ENCODE measurements at regions not wholly inside any gene's neighbourhood (a gene's known extent, or its start where the extent isn't known, plus 50 kb on each side); places are given as distances from the start of the nearest gene placed in this dataset.

- no peaks in the 10 kb centered on the region for H3K4me1 ChIP-seq (ENCODE audit: control insufficient read depth in 1 of 2, insufficient read depth in 2 of 2, low read length in 2 of 2)
- CTCF ChIA-PET: no interaction called here
- no peaks in the 10 kb centered on the region for H3K36me3 ChIP-seq (ENCODE audit: control insufficient read depth in 1 of 2, insufficient read depth in 2 of 2, low read length in 2 of 2)
- no TSS peak for BruUV-seq (replicated peaks)
- no peaks in the 10 kb centered on the region for H3K79me2 ChIP-seq (ENCODE audit: insufficient read depth, low read length)
- H3K27ac ChIP-seq (ENCODE audit: low read depth, low read length): no peak overlapping the region
- H3K4me3 ChIP-seq (replicated peaks in 1 of 2; ENCODE audit: low read depth in 1 of 2, low read length in 2 of 2): no peak overlapping the region
- no peak overlapping the region for H2AFZ ChIP-seq (ENCODE audit: low read depth, low read length, poor library complexity, severe bottlenecking)
- TF ChIP-seq POLR2AphosphoS5 (IDR thresholded peaks at IDR 0.05; ENCODE audit: low read depth, low read length) (no peak), YY1 (IDR thresholded peaks at IDR 0.05; ENCODE audit: extremely low read depth, insufficient replicate concordance, low read depth, low read length) (no peak), TCF7L2 (IDR thresholded peaks at IDR 0.05; ENCODE audit: borderline replicate concordance, extremely low read depth, insufficient read depth, insufficient read length) (no peak), ZNF274 (IDR thresholded peaks at IDR 0.05; ENCODE audit: low read depth, low read length) (no peak), RAD21 (IDR thresholded peaks at IDR 0.05; ENCODE audit: low read depth) (no peak), EGR1 (IDR thresholded peaks at IDR 0.05; ENCODE audit: low read depth) (no peak), FOSL1 (IDR thresholded peaks at IDR 0.05; ENCODE audit: low read depth) (no peak), SIN3A (IDR thresholded peaks at IDR 0.05; ENCODE audit: low read depth) (no peak), CBX3 (IDR thresholded peaks at IDR 0.05; ENCODE audit: low read depth) (no peak), EZH2 (IDR thresholded peaks at IDR 0.05) (no peak), POLR2A (IDR thresholded peaks at IDR 0.05; ENCODE audit: borderline replicate concordance, extremely low read depth, insufficient read depth, insufficient read length) (no peak)
- RAD21 ChIA-PET (ENCODE audit: low non-redundant PET in 1 of 2, low total read pairs in 2 of 2, uncharacterized antibody in 2 of 2, unreplicated experiment in 2 of 2): no interaction called here
- no peaks in the 10 kb centered on the region for H3K9me2 ChIP-seq (ENCODE audit: insufficient read depth)
- H3K9me3 ChIP-seq (ENCODE audit: control insufficient read depth in 1 of 2, insufficient read depth in 1 of 2, low read depth in 1 of 2, low read length in 2 of 2): no peaks in the 10 kb centered on the region
- no peaks in the 10 kb centered on the region for H4K20me1 ChIP-seq (ENCODE audit: insufficient read depth)
- DNase-seq (ENCODE audit: low read depth, low spot score): no peak
- H3K27me3 ChIP-seq (ENCODE audit: insufficient read depth, low read length): peaks cover 29% of the 10 kb centered on the region
- no peak overlapping the region for H3K9ac ChIP-seq (ENCODE audit: low read length)
- no peak for ATAC-seq
- POLR2A ChIA-PET: no interaction called here
- no peak overlapping the region for H3K4me2 ChIP-seq (ENCODE audit: low read length)
- intact Hi-C loops (cut with micrococcal nuclease): no loop called here
Observed at GRCh38 chr4:53788621-53789020, 197.3 kb upstream of the LNX1 start.

GRCh38 chr4:53788011-53788410 is 196.7 kb upstream of the LNX1 start:
- Histone ChIP-seq H2AFZ (ENCODE audit: low read depth, low read length, poor library complexity, severe bottlenecking) (no peak overlapping the region), H3K9me3 (ENCODE audit: control insufficient read depth in 1 of 2, insufficient read depth in 1 of 2, low read depth in 1 of 2, low read length in 2 of 2) (no peaks in the 10 kb centered on the region), H3K79me2 (ENCODE audit: insufficient read depth, low read length) (no peaks in the 10 kb centered on the region), H4K20me1 (ENCODE audit: insufficient read depth) (no peaks in the 10 kb centered on the region), H3K4me1 (ENCODE audit: control insufficient read depth in 1 of 2, insufficient read depth in 2 of 2, low read length in 2 of 2) (no peaks in the 10 kb centered on the region), H3K9me2 (ENCODE audit: insufficient read depth) (no peaks in the 10 kb centered on the region), H3K27me3 (ENCODE audit: insufficient read depth, low read length) (peaks cover 23% of the 10 kb centered on the region), H3K4me2 (ENCODE audit: low read length) (no peak overlapping the region), H3K36me3 (ENCODE audit: control insufficient read depth in 1 of 2, insufficient read depth in 2 of 2, low read length in 2 of 2) (no peaks in the 10 kb centered on the region), H3K9ac (ENCODE audit: low read length) (no peak overlapping the region), H3K27ac (ENCODE audit: low read depth, low read length) (no peak overlapping the region), H3K4me3 (replicated peaks in 1 of 2; ENCODE audit: low read depth in 1 of 2, low read length in 2 of 2) (no peak overlapping the region)
- intact Hi-C loops (cut with micrococcal nuclease): no loop called here
- DNase-seq (ENCODE audit: low read depth, low spot score): no peak
- CTCF ChIA-PET: no interaction called here
- no TSS peak for BruUV-seq (replicated peaks)
- RAD21 ChIA-PET (ENCODE audit: low non-redundant PET in 1 of 2, low total read pairs in 2 of 2, uncharacterized antibody in 2 of 2, unreplicated experiment in 2 of 2): no interaction called here
- no peak for ATAC-seq
- POLR2A ChIA-PET: no interaction called here
- no peak for TF ChIP-seq EZH2 (IDR thresholded peaks at IDR 0.05)
- no peak for TF ChIP-seq MAX (IDR thresholded peaks at IDR 0.05)
- TF ChIP-seq YY1 (IDR thresholded peaks at IDR 0.05; ENCODE audit: extremely low read depth, insufficient replicate concordance, low read depth, low read length): no peak
- no peak for TF ChIP-seq REST (IDR thresholded peaks at IDR 0.05; ENCODE audit: low read depth)
- no peak for TF ChIP-seq ZBTB33 (IDR thresholded peaks at IDR 0.05; ENCODE audit: extremely low read depth, insufficient replicate concordance, low read length)
- no peak for TF ChIP-seq EGR1 (IDR thresholded peaks at IDR 0.05; ENCODE audit: low read depth)

Measured in HCT116 (cell line).